ENCODE measurements at regions not wholly inside any gene's neighbourhood (a gene's known extent, or its start where the extent isn't known, plus 50 kb on each side); places are given as distances from the start of the nearest gene placed in this dataset.

- TF ChIP-seq SUZ12 (IDR thresholded peaks at IDR 0.05; ENCODE audit: extremely low read depth, insufficient read depth, insufficient read length) (no peak), ZNF274 (IDR thresholded peaks at IDR 0.05; ENCODE audit: low read depth, low read length) (no peak), YY1 (IDR thresholded peaks at IDR 0.05; ENCODE audit: insufficient read depth, insufficient read length) (no peak)
Measured at GRCh38 chr4:164613256-164613655, 140.7 kb upstream of the SMIM31 start.

Data from NT2/D1 (cell line).